ENCODE measurements at regions not wholly inside any gene's neighbourhood (a gene's known extent, or its start where the extent isn't known, plus 50 kb on each side); places are given as distances from the start of the nearest gene placed in this dataset.
"Not testable (repeated sequence)": the region's sequence is repeated elsewhere in the genome, so short reads cannot be mapped to it uniquely, and the experiment has no call there.

DNA sequence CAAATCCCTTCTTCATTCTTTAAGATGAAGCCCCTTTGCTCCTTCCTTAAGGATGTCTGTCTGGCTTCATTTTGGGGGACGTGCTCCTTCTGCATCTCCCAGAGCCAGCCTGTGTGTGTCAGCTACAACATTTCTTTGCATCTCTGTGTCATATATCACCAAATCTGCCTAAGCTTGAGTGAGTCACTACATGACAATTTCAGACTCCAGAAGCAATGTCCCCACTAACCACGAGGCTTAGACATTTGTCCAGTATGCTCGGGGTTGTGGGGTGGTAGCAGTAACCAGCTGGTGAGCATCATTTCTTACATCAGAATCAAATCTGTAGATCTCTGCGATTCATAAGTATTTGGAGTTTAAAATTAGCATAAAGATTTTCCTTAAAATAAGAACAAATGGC is 54.1 kb upstream of the USP14 start:
- DNase-seq; intact Hi-C loops (cut with DNase I; ENCODE audit: low total_unique reads); H3K4me1 ChIP-seq; ATAC-seq; H3K9me3 ChIP-seq; H3K27me3 ChIP-seq; in situ Hi-C loops (cut with MboI; ENCODE audit: low sequenced_read_pairs in 4 of 4); H3K36me3 ChIP-seq; H3K4me3 ChIP-seq; H3K27ac ChIP-seq: not testable (repeated sequence)

DNA sequence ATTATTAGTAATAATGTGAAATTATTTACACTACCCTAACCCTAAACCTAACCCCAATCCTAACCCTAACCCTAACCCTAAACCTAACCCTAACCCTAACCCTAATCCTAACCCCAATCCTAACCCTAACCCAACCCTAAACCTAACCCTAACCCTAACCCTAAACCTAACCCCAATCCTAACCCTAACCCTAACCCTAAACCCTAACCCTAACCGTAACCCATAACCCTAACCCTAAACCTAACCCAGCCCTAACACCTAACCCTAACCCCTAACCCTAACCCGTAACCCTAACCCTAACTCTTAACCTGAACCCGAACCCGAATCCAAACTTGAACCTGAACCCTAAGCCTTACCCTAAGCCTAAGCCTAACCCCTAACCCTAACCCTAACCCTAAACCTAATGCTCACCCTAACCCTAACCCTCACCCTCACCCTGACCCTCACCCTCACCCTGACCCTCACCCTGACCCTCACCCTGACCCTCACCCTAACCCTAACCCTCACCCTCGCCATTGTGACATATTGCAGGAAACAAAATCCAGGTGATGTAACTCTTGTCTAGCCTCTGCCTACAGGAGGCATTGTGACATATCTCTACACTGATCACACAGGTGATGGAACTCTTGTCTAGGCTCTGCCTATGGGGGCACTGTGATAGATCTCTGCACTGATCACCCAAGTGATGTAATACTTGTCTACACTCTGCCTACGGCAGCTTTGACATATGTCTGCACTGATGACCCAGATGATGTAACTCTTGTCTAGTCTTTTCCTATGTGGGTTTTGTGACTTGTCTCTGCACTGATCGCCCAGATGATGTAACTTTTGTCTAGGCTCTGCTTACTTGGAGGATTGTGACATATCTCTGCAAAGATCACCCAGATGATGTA is 53.0 kb upstream of the USP14 start:
- intact Hi-C loops (cut with DNase I; ENCODE audit: low total_unique reads); H3K9me3 ChIP-seq; H3K4me3 ChIP-seq; H3K27me3 ChIP-seq; H3K27ac ChIP-seq; in situ Hi-C loops (cut with MboI; ENCODE audit: low sequenced_read_pairs in 4 of 4); H3K36me3 ChIP-seq; DNase-seq; ATAC-seq; H3K4me1 ChIP-seq: not testable (repeated sequence)

DNA sequence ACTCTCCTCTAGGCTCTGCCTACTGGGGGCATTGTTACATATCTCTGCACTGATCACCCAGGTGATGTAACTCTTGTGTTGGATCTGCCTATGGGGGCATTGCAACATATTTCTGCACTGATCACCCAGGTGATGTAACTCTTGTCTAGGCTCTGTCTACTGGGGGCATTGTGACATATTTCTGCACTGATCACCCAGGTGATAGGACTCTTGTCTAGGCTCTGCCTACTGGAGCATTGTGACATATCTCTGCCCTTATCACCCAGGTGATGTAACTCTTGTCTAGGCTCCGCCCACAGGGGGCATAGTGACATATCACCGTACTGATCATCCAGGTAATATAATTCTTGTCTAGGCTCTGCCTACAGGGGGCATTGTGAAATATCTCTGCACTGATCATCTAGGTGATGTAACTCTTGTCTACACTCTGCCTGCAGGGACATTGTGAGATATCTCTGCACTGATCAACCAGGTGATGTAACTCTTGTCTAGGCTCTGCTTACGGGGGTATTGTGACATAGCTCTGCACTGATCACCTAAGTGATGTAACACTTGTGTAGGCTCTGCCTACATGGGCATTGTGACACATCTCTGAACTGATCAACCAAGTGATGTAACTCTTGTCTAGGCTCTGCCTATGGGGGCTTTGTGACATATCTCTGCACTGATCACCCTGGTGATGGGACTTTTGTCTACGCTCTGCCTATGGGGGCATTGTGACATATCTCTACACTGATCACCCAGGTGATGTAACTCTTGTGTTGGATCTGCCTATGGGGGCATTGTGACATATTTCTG is 52.1 kb upstream of the USP14 start:
- H3K36me3 ChIP-seq; ATAC-seq; intact Hi-C loops (cut with DNase I; ENCODE audit: low total_unique reads); in situ Hi-C loops (cut with MboI; ENCODE audit: low sequenced_read_pairs in 4 of 4); DNase-seq; H3K4me3 ChIP-seq; H3K27ac ChIP-seq; H3K9me3 ChIP-seq; H3K27me3 ChIP-seq; H3K4me1 ChIP-seq: not testable (repeated sequence)

DNA sequence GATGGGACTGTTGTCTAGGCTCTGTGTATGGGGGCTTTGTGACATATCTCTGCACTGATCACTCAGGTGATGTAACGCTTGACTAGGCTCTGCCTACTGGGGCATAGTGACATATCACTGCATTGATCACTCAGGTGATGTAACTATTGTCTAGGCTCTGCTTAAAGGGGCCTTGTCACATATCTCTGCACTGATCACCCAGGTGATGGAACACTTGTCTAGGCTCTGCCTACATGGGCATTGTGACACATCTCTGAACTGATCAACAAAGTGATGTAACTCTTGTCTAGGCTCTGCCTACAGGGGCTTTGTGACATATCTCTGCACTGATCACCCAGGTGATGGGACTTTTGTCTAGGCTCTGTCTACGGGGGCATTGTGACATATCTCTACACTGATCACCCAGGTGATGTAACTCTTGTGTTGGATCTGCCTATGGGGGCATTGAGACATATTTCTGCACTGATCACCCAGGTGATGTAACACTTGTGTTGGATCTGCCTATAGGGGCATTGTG is 51.4 kb upstream of the USP14 start:
- in situ Hi-C loops (cut with MboI; ENCODE audit: low sequenced_read_pairs in 4 of 4); H3K4me3 ChIP-seq; H3K4me1 ChIP-seq; H3K9me3 ChIP-seq; intact Hi-C loops (cut with DNase I; ENCODE audit: low total_unique reads); DNase-seq; H3K27me3 ChIP-seq; H3K27ac ChIP-seq; H3K36me3 ChIP-seq; ATAC-seq: not testable (repeated sequence)

GRCh38 chr18:107464-107863 is 50.9 kb upstream of the USP14 start:
- intact Hi-C loops (cut with DNase I; ENCODE audit: low total_unique reads); H3K27ac ChIP-seq; ATAC-seq; H3K4me3 ChIP-seq; H3K36me3 ChIP-seq; DNase-seq; H3K9me3 ChIP-seq; H3K27me3 ChIP-seq; H3K4me1 ChIP-seq; in situ Hi-C loops (cut with MboI; ENCODE audit: low sequenced_read_pairs in 4 of 4): not testable (repeated sequence)

DNA sequence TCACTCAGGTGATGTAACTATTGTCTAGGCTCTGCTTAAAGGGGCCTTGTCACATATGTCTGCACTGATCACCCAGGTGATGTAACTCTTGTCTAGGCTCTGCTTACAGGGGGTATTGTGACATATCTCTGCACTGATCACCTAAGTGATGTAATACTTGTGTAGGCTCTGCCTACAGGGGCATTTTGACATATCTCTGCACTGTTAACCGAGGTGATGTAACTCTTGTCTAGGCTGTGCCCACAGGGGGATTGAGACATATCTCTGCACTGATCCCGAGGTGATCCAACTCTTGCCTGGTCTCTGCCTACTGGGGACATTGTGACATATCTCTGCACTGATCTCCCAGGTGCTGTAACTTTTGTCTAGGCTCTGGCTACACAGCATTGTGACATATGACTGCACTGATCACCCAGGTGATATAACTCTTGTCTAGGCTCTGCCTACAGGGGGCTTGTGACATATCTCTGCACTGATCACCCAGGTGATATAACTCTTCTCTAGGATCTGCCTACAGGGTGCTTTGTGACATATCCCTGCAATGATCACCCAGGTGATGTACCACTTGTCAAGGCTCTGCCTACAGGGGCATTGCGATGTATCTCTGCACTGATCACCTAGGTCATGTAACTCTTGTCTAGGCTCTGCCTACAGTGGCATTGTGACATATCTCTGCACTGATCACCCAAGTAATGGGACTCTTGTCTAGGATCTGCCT is 50.3 kb upstream of the USP14 start:
- H3K27me3 ChIP-seq; intact Hi-C loops (cut with DNase I; ENCODE audit: low total_unique reads); in situ Hi-C loops (cut with MboI; ENCODE audit: low sequenced_read_pairs in 4 of 4); H3K9me3 ChIP-seq; H3K27ac ChIP-seq; DNase-seq; H3K36me3 ChIP-seq; H3K4me3 ChIP-seq; H3K4me1 ChIP-seq: not testable (repeated sequence)
- peak; percentile 74 to 76 for ATAC-seq

Measured in gastrocnemius medialis (tissue), 4 donors.